SK-N-SH (cell line): ENCODE measurements at regions not wholly inside any gene's neighbourhood (a gene's known extent, or its start where the extent isn't known, plus 50 kb on each side); places are given as distances from the start of the nearest gene placed in this dataset.

Experiments
- CTCF ChIP-seq: fragments of 200-600 bp; sonication (generic); IDR thresholded peaks from 2 replicates; pipeline ENCODE4 v1.6.1; 2017; ENCODE audit warnings: antibody characterized with exemption, mild to moderate bottlenecking, moderate library complexity
- SMC3 ChIP-seq: IDR thresholded peaks from 2 replicates; pipeline ENCODE4 v1.6.1; 2012; ENCODE audit warnings: low read depth, low read length, improper control_type of control experiment

DNA sequence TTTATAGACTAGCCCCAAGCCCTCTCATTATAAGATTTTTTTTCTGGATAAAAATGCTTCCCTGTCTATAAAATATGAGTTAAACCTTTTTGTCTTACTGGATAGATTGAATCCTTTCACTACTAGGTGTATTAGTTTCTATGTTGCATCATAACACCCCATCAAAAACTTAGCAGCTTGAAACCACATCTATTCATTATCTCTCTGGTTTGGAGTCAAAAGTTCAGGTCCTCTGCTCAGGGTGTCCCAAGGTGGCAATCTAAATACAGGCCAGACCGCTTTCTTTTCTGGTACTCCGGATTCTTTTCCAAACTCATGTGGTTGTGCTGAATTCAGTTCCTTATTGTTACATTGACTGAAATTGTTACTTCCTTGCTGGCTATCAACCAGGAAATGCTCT, 515.5 kb downstream of the PDHA2 start:
- TF ChIP-seq CTCF (no peak), SMC3 (no peak)
